CD4-positive, alpha-beta T cell (primary cell): ENCODE measurements at regions not wholly inside any gene's neighbourhood (a gene's known extent, or its start where the extent isn't known, plus 50 kb on each side); places are given as distances from the start of the nearest gene placed in this dataset.

ENCODE experiments used
- ATAC-seq: fragments of 200-7000 bp; cut with Tn5 transposase; one replicate; pipeline ENCODE4 v1.10.0; 2022; ENCODE audit warnings: mild to moderate bottlenecking; ENCODE audit not compliant: poor library complexity
- CTCF ChIA-PET: fragments of 350-600 bp; sonication (Branson Sonifier 250); formaldehyde crosslinking; loops from one replicate; lab custom pipeline; 2021; ENCODE audit warnings: antibody characterized with exemption, inconsistent platforms; lab: Charles Lee
- POLR2A ChIA-PET: fragments of 350-600 bp; sonication (Branson Sonifier 250); formaldehyde crosslinking; loops from one replicate; lab custom pipeline; 2021; ENCODE audit warnings: antibody characterized with exemption, inconsistent platforms; lab: Charles Lee
- DNase-seq, 14 experiments: peaks; one replicate each; pipeline ENCODE4 v3.0.0-alpha.2; 2013 to 2020; ENCODE audit warnings: mixed read lengths in 2 of 14
- H3K27ac ChIP-seq, 2 donors: one replicate each; pipeline versions ENCODE4 v1.5.1 to v1.7.0; 2013; ENCODE audit warnings: low read length in 2 of 2, low read depth in 1 of 2, mild to moderate bottlenecking in 1 of 2
- H3K27me3 ChIP-seq, 2 experiments: 1 replicate in 1 of 2; 2 replicates in 1 of 2; pipeline versions ENCODE4 v1.6.1 to v1.7.0; 2013; ENCODE audit warnings: low read length in 2 of 2, control low read depth in 1 of 2, mild to moderate bottlenecking in 1 of 2, moderate library complexity in 1 of 2; ENCODE audit not compliant: insufficient read depth in 2 of 2, control insufficient read depth in 1 of 2
- H3K36me3 ChIP-seq: one replicate; pipeline ENCODE4 v1.6.1; 2013; ENCODE audit warnings: low read length, control low read depth; ENCODE audit not compliant: insufficient read depth
- H3K4me1 ChIP-seq: one replicate; pipeline ENCODE4 v1.6.1; 2013; ENCODE audit warnings: low read length, control low read depth; ENCODE audit not compliant: insufficient read depth
- H3K4me3 ChIP-seq: one replicate; pipeline ENCODE4 v1.5.1; 2013; ENCODE audit warnings: mild to moderate bottlenecking, low read length, moderate library complexity
- H3K9me3 ChIP-seq, 2 experiments: 1 replicate in 1 of 2; 2 replicates in 1 of 2; pipeline versions ENCODE4 v1.6.1 to v1.7.0; 2013; ENCODE audit warnings: low read length in 2 of 2, mild to moderate bottlenecking in 2 of 2, control low read depth in 1 of 2, moderate library complexity in 1 of 2; ENCODE audit not compliant: control insufficient read depth in 1 of 2, insufficient read depth in 1 of 2
- H3K27ac Mint-ChIP-seq: one replicate; pipeline ENCODE4 v1.8.0; 2020; ENCODE audit warnings: mixed read lengths
- H3K27me3 Mint-ChIP-seq: one replicate; pipeline ENCODE4 v1.8.0; 2021; ENCODE audit warnings: mixed read lengths
- H3K36me3 Mint-ChIP-seq: one replicate; pipeline ENCODE4 v1.8.0; 2021; ENCODE audit warnings: low read depth, mixed read lengths
- H3K4me1 Mint-ChIP-seq: one replicate; pipeline ENCODE4 v1.8.0; 2021; ENCODE audit warnings: low read depth, mixed read lengths
- H3K4me3 Mint-ChIP-seq: one replicate; pipeline ENCODE4 v1.8.0; 2020; ENCODE audit warnings: mild to moderate bottlenecking, mixed read lengths
- H3K9me3 Mint-ChIP-seq: one replicate; pipeline ENCODE4 v1.8.0; 2020; ENCODE audit warnings: mixed read lengths
- CTCF ChIP-seq: fragments of 200-600 bp; IDR thresholded peaks from one replicate; pipeline ENCODE4 v1.8.0; 2022; ENCODE audit warnings: antibody characterized with exemption, mild to moderate bottlenecking
- intact Hi-C, 2 experiments: fragments of 100-400 bp; cut with DNase I in 1 of 2; cut with micrococcal nuclease in 1 of 2; formaldehyde crosslinking; loops; one replicate each; pipeline versions ENCODE4 v1.15.1 to v1.9.0; 2023 to 2025; cut with DNase I, micrococcal nuclease

DNA sequence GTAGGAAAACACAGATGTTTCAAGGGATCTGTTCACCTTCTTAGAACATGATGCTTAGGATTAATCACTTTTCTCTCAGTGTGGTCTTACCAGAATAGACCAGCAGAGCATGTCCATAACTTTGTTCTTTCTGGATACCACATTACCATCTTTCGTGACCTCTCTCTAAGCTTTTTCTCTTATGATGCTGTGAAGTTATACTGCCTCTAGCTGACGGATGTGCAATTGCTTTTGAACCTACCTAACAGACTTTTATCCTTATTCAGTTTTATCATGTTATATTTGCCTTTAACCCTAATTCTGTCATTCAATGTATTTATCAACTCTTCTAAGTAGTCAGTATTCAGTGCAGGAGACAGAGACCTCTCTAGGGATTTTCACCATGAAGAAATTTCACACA is 246.7 kb downstream of the DACT1 start:
- H3K27me3 ChIP-seq: peaks cover 0 to 6% of the 10 kb centered on the region in 2 experiments

DNA sequence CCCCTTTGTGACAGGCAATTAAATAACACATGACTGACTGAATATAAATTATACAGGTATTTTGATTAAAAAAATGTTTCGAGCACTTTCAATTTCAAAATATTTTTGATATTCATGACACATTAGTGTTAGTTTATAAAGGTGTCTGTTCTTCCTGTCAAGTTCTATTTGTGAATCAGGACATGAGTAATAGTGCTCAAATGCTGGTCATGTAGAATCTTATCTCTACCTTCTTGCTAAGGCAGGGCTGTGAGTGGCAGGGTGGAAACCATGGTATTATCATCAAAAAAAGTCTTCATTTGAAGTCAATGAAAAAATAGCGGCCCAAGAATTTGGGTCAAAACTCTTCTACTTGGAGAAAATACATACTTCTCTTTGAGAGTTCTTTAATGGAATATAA is 250.2 kb downstream of the DACT1 start:
- Histone ChIP-seq H3K4me3 (no peak overlapping the region), H3K9me3 (no peaks in the 10 kb centered on the region), H3K27ac (no peak overlapping the region), H3K4me1 (no peaks in the 10 kb centered on the region), H3K27me3 (peaks cover 0 to 6% of the 10 kb centered on the region in 2 experiments), H3K36me3 (no peaks in the 10 kb centered on the region)
- TF ChIP-seq CTCF: no peak
- CTCF ChIA-PET: no interaction called here
- intact Hi-C loops: no loop called here
- Mint-ChIP-seq H3K4me3 (no peak overlapping the region), H3K9me3 (no peaks in the 10 kb centered on the region), H3K4me1 (no peaks in the 10 kb centered on the region), H3K27ac (no peak overlapping the region), H3K27me3 (peaks cover 5% of the 10 kb centered on the region), H3K36me3 (no peaks in the 10 kb centered on the region)
- ATAC-seq (no peak), DNase-seq (no peak)
- POLR2A ChIA-PET: no interaction called here

More for the DNA sequence above, 246.7 kb downstream of the DACT1 start:
- no peak overlapping the region for H3K27ac Mint-ChIP-seq
- no peak for DNase-seq
- no peak for TF ChIP-seq CTCF
- no peaks in the 10 kb centered on the region for H3K9me3 Mint-ChIP-seq
- H3K4me3 Mint-ChIP-seq: no peak overlapping the region
- ChIA-PET POLR2A (no interaction called here), CTCF (no interaction called here)
- H3K4me1 Mint-ChIP-seq: no peaks in the 10 kb centered on the region
- no peaks in the 10 kb centered on the region for H3K36me3 Mint-ChIP-seq
- ATAC-seq: no peak
- Histone ChIP-seq H3K4me3 (no peak overlapping the region), H3K9me3 (no peaks in the 10 kb centered on the region), H3K27ac (no peak overlapping the region), H3K36me3 (no peaks in the 10 kb centered on the region), H3K4me1 (no peaks in the 10 kb centered on the region)
- intact Hi-C loops: no loop called here
- H3K27me3 Mint-ChIP-seq: no peaks in the 10 kb centered on the region

DNA sequence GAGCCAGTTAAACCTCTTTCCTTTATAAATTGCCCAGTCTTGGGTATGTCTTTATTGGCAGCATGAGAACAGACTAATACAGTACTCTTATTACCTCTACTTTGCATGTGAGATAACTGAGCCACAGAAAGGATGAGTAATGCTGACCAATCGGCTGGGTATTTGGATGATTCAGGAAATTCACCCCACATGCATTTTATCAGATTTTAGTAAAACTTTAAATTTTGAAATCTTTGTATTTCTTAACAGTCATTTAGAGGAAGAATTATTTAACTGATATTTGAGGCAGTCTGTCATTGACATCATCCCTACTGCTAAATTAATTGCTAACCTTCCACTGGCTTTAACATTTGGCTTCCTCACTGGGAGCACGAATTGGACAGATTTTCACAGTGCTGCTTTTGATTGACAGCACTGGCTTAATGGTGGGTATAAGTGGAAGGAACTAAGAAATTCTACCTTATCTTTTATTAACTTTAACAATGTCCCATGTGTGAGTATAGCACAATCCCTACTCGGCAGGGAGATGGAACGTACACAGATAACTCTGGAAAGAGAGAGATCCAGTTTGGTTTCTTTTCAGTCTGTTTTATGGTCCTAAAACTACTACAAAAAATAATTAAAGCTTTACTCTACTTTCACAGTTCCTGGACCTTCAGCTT is 261.0 kb downstream of the DACT1 start:
- Histone ChIP-seq H3K9me3 (peaks cover 0 to 4% of the 10 kb centered on the region in 2 experiments), H3K36me3 (no peaks in the 10 kb centered on the region), H3K4me3 (no peak overlapping the region), H3K27me3 (peaks cover 0 to 3% of the 10 kb centered on the region in 2 experiments), H3K27ac (no peak overlapping the region), H3K4me1 (no peaks in the 10 kb centered on the region)
- TF ChIP-seq CTCF: no peak
- intact Hi-C loops: no loop called here
- ChIA-PET POLR2A (no interaction called here), CTCF (interaction anchor here (1.8 kb wide), 1 partner anchor 23 kb away, joined by 4 read pairs; no protein-coding TSS in a partner anchor)
- Mint-ChIP-seq H3K4me1 (no peaks in the 10 kb centered on the region), H3K4me3 (no peak overlapping the region), H3K27ac (no peak overlapping the region), H3K27me3 (peaks cover 7% of the 10 kb centered on the region), H3K36me3 (no peaks in the 10 kb centered on the region), H3K9me3 (no peaks in the 10 kb centered on the region)
- no peak for ATAC-seq
- no peak for DNase-seq
